ENCODE measurements at regions not wholly inside any gene's neighbourhood (a gene's known extent, or its start where the extent isn't known, plus 50 kb on each side); places are given as distances from the start of the nearest gene placed in this dataset.
"Not testable (repeated sequence)": the region's sequence is repeated elsewhere in the genome, so short reads cannot be mapped to it uniquely, and the experiment has no call there.

GRCh38 chr4:169921732-169922131 lies 104.5 kb downstream of the MFAP3L start:
- H4K20me1 ChIP-seq (ENCODE audit: insufficient read depth, low read length): no peaks in the 10 kb centered on the region
- TF ChIP-seq EZH2phosphoT487 (IDR thresholded peaks at IDR 0.05; ENCODE audit: borderline replicate concordance, low read depth, low read length): no peak
- TF ChIP-seq CTCF (conservative IDR thresholded peaks at IDR 0.05; ENCODE audit: low read length): no peak
- H3K4me3 ChIP-seq (ENCODE audit: low read depth, low read length, poor library complexity, severe bottlenecking): no peak overlapping the region
- H3K4me1 ChIP-seq (ENCODE audit: insufficient read depth, low read length, poor library complexity, severe bottlenecking): no peaks in the 10 kb centered on the region
- no peaks in the 10 kb centered on the region for H3K79me2 ChIP-seq (ENCODE audit: insufficient read depth, low read depth, low read length)
- no TSS peak for BruUV-seq (replicated peaks)
- H3K36me3 ChIP-seq (ENCODE audit: insufficient read depth, low read length): no peaks in the 10 kb centered on the region
- no peak overlapping the region for H3K27ac ChIP-seq (ENCODE audit: low read depth, low read length, poor library complexity, severe bottlenecking)
- intact Hi-C loops (cut with micrococcal nuclease; ENCODE audit: unreplicated experiment): no loop called here
- no peak overlapping the region for H2AFZ ChIP-seq (ENCODE audit: low read length)
- H3K9me3 ChIP-seq (ENCODE audit: low read length): no peaks in the 10 kb centered on the region
- H3K4me2 ChIP-seq (ENCODE audit: low read length): no peak overlapping the region
- H3K9me2 ChIP-seq (ENCODE audit: insufficient read depth, low read length): no peaks in the 10 kb centered on the region
- no peak for DNase-seq (ENCODE audit: low spot score)
- ChIA-PET POLR2A (no interaction called here), CTCF (ENCODE audit: unreplicated experiment) (no interaction called here)

GRCh38 chr4:169921237-169921636 lies 105.0 kb downstream of the MFAP3L start:
- H2AFZ ChIP-seq (ENCODE audit: low read length): no peak overlapping the region
- POLR2A ChIA-PET: no interaction called here
- no peaks in the 10 kb centered on the region for H4K20me1 ChIP-seq (ENCODE audit: insufficient read depth, low read length)
- H3K27ac ChIP-seq (ENCODE audit: low read depth, low read length, poor library complexity, severe bottlenecking): no peak overlapping the region
- no TSS peak for BruUV-seq (replicated peaks)
- CTCF ChIA-PET (ENCODE audit: unreplicated experiment): no interaction called here
- intact Hi-C loops (cut with micrococcal nuclease; ENCODE audit: unreplicated experiment): no loop called here
- no peak for DNase-seq (ENCODE audit: low spot score)
- H3K9me2 ChIP-seq (ENCODE audit: insufficient read depth, low read length): no peaks in the 10 kb centered on the region
- no peaks in the 10 kb centered on the region for H3K9me3 ChIP-seq (ENCODE audit: low read length)
- H3K4me1 ChIP-seq (ENCODE audit: insufficient read depth, low read length, poor library complexity, severe bottlenecking): no peaks in the 10 kb centered on the region
- TF ChIP-seq CTCF (conservative IDR thresholded peaks at IDR 0.05; ENCODE audit: low read length): no peak
- TF ChIP-seq EZH2phosphoT487 (IDR thresholded peaks at IDR 0.05; ENCODE audit: borderline replicate concordance, low read depth, low read length): no peak
- H3K36me3 ChIP-seq (ENCODE audit: insufficient read depth, low read length): no peaks in the 10 kb centered on the region
- H3K79me2 ChIP-seq (ENCODE audit: insufficient read depth, low read depth, low read length): no peaks in the 10 kb centered on the region
- no peak overlapping the region for H3K4me3 ChIP-seq (ENCODE audit: low read depth, low read length, poor library complexity, severe bottlenecking)
- H3K4me2 ChIP-seq (ENCODE audit: low read length): no peak overlapping the region

- H4K20me1 ChIP-seq (ENCODE audit: insufficient read depth, low read length); H3K9me3 ChIP-seq (ENCODE audit: low read length); H3K79me2 ChIP-seq (ENCODE audit: insufficient read depth, low read depth, low read length); H2AFZ ChIP-seq (ENCODE audit: low read length); H3K4me1 ChIP-seq (ENCODE audit: insufficient read depth, low read length, poor library complexity, severe bottlenecking); BruUV-seq (replicated peaks); H3K27ac ChIP-seq (ENCODE audit: low read depth, low read length, poor library complexity, severe bottlenecking); DNase-seq (ENCODE audit: low spot score); H3K9me2 ChIP-seq (ENCODE audit: insufficient read depth, low read length); H3K36me3 ChIP-seq (ENCODE audit: insufficient read depth, low read length); intact Hi-C loops (cut with micrococcal nuclease; ENCODE audit: unreplicated experiment); CTCF ChIA-PET (ENCODE audit: unreplicated experiment); H3K4me2 ChIP-seq (ENCODE audit: low read length); H3K4me3 ChIP-seq (ENCODE audit: low read depth, low read length, poor library complexity, severe bottlenecking): not testable (repeated sequence)
- POLR2A ChIA-PET: interaction anchor here (0.6 kb wide), 1 partner anchor 75 kb away, joined by 4 read pairs; no protein-coding TSS in a partner anchor
These were observed 106.7 kb downstream of the MFAP3L start for GRCh38 chr4:169919194-169920124.

Measured in OCI-LY7 (cell line).